GM19455 (cell line): ENCODE measurements at regions not wholly inside any gene's neighbourhood (a gene's known extent, or its start where the extent isn't known, plus 50 kb on each side); places are given as distances from the start of the nearest gene placed in this dataset.
"Not testable (repeated sequence)": the region's sequence is repeated elsewhere in the genome, so short reads cannot be mapped to it uniquely, and the experiment has no call there.

ENCODE experiments used
- ATAC-seq: cut with Tn5 transposase; IDR thresholded peaks from one replicate; pipeline ENCODE4 v1.9.1; 2021; ENCODE audit not compliant: unreplicated experiment

- ATAC-seq, result no peak
These were observed 101.2 kb upstream of the SEC11C start for GRCh38 chr18:59038295-59039039.

- not testable (repeated sequence) for ATAC-seq
These were observed 100.7 kb upstream of the SEC11C start for GRCh38 chr18:59039040-59039320.

DNA sequence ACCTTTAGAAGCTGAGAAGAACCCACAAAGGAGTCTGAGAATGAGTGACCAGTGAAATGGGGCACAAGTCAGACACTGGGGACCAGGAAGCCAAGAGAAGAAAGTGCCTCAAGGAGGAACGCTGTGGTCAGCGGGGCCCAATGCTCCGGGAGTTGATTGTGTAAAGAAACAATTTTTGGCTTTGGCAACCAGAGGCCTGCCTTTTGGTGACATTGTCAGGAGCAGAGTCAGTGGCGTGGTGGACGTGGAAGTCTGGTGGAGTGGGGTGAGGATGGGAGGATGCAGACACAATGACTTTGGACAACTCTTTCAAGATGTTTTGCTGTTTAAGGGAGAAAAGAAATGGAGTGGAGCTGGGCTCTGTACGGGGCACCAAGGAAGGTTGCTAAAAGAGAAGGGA, 100.2 kb upstream of the SEC11C start:
- ATAC-seq, result no peak

- no peak for ATAC-seq
These were observed 98.9 kb upstream of the SEC11C start for GRCh38 chr18:59040770-59041148.

- no peak for ATAC-seq
These were observed 98.4 kb upstream of the SEC11C start for GRCh38 chr18:59041296-59041695.

GRCh38 chr18:59041819-59042815, 97.6 kb upstream of the SEC11C start:
- no peak for ATAC-seq

- no peak for ATAC-seq
These were observed 94.8 kb upstream of the SEC11C start for GRCh38 chr18:59044855-59045254.

DNA sequence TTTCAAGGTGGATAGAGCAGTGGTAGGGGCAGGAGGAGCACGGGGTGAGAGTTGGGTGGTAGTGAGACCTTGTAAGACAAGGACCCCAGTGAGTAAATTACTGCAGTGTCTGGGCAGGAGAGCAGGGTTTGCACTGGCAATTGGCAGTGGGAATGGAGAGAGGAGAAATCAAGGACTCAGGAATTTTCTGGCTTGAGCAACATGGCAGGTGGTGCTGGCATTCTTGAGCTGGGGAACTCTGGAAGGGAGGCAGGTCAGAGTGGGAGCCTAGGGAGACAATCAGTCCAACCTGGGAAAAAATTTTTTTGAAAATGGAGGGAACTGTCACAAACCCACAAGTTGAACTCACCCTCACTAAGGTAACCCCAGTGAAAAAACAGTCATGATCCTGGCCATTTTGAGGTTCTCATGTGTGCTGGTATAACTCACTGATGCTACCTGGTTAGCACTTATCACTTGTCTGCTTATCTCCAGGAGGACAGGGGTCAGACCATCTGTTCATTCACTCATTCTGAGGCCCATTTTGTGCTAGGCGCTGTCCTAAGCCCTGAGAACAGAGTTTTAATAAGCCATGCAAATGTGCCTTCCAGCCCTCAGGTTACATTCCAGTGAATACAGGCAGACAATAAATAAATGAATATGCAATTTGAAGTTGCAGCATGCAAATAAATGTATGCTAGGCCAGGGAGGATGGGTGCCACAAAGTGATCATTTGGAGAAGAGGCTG, 92.2 kb upstream of the SEC11C start:
- ATAC-seq, result no peak

GRCh38 chr18:59048048-59048363, 91.7 kb upstream of the SEC11C start:
- ATAC-seq, result no peak

DNA sequence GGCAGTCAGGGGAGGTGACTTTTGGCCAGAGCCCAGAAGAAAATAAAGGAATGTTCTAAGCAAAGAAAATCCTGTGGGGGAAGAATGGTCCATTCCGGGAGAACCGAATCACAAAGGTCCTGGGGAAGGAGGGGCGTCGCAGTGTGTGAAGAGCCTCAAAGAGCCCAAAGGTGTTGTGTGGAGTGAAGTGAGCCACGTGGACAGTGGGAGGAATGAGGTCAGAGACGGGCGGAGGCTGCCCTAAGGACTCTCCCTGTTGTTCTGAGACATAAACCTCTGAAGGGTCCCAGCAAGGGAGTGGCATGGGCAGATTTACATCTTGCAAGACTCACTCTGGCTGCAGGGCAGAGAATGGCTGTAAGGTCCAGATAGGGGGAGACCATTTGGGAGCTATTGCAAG, 91.3 kb upstream of the SEC11C start:
- no peak for ATAC-seq

DNA sequence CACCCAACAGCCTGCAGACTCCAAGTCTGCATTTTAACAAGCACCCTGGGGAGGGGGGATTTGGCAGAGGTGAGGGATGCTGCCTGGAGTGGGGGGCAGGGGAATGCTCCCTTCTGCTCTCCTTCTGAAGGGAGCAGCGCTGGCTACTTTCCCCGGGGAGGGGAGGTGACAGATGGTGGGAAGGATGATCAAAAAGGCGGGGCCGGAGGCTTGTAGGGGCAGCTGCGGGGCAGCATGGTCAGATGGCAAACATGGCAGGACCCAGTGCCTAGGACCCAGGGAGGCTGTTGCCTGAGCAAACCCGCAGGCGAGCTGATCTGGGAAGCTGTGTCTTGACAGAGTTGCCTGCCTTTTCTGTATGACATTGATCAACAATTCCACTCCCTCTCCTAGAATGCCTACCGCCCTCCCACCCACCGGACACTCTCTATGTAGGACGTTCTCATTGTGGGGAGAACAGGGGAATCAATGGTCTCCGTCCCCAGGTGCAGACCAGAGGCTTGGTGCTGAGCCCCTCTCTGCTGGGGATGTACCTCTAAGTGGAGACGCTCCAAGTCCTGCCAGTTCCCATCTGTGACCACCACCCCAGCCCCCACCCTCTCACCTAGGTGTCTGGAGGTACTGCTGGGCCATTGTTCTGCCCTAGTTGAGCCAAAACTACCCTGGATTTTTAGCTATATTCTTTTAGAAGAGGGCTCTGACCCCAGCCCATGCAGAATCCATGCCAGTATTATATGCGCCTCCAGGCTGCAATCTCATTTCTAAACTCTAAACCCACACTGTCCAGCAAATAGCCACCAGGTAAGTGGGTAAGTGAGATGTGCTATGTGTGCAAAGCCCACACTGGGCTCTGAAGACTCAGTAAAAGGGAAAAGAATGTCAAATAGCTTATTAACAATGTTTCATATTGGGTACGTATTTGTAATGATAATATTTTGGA, 89.7 kb upstream of the SEC11C start:
- ATAC-seq, result no peak

GRCh38 chr18:59050661-59051057, 89.0 kb upstream of the SEC11C start:
- no peak for ATAC-seq

GRCh38 chr18:59051470-59052165, 88.1 kb upstream of the SEC11C start:
- ATAC-seq, result no peak

DNA sequence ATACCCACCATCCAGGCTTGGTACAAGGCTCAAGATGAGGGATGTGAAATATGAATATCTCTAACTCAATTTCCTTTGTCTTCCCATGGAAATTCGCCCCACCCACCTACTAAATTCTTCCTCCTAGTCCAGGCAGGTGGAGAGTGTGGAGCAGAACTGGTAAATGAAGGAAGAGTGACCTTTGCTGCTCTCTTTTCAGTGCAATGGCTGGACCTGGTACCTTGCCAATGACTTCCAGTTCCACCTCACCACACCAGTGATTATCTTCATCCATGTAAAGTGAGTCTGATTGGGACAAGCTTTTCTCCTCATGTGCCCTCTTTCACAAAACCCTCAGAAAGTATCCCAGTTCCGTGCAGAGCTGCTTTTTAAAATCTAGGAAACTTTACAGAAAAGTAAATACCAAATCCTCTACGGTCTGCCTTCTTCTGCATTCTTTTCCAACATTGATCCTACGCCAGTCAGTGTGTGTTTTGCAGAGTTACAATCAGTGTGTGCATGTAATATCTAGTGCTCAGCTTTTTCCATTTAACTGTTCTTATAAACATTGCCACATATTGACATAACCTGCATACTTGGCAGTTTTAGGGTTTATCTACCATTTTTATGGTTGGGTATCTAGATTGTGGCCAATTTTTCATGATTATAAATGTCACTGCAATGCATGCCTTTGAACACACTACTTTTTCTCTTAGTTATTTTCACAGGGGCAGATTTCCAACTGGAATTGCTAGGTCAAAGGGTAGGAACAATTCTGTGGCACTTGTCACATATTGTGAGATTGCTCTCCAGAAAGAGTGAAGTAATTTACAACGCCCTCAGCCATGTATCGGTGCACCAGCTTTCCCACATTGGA, 86.5 kb upstream of the SEC11C start:
- ATAC-seq, result no peak

- ATAC-seq, result no peak
These were observed 85.0 kb upstream of the SEC11C start for GRCh38 chr18:59054496-59055287.

GRCh38 chr18:59055345-59056032, 84.2 kb upstream of the SEC11C start:
- ATAC-seq, result no peak

DNA sequence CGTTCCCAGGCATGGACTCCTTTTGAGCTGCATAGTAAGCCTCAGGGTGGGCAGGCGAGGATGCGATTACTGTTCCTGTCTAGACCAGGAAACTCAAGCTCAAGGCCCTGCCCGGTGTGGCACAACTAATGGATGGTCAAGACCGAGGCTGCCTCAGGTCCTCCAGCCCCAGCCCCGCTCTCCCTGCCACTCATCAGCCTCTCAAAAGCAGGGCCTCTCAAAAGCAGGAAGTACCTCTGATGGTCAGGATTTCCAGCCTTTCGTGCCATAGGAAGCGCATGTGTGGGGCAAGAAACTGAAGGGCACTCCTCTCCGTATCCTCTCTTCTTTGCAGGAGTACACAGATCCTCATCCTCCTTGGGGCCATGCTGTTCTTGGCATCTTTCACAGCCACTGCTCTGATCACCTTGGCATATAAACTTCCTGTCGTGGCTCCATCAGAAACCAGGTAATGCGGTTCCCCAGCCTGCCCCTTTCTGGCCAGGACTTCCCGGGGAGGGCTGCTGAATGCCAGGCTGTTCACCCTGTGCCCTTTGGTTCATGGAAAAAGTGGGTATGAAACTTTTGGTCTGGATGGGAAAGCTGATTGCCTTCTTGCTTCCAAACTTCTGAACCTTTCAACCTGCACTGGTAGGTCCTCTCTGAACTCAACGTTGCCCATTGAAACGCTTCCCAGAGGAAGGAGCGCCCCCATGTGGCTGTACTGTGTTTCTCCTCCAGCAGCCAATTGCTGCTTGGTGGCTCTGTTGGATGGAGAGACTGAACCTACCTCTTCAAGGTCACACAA, 82.8 kb upstream of the SEC11C start:
- no peak for ATAC-seq
